ENCODE measurements at regions not wholly inside any gene's neighbourhood (a gene's known extent, or its start where the extent isn't known, plus 50 kb on each side); places are given as distances from the start of the nearest gene placed in this dataset.
"Not testable (repeated sequence)": the region's sequence is repeated elsewhere in the genome, so short reads cannot be mapped to it uniquely, and the experiment has no call there.

GRCh38 chrX:94695910-94696309 is 1021.9 kb downstream of the FAM133A start:
- DNase-seq (ENCODE audit: insufficient read length, low spot score, missing footprints): no peak
- Histone ChIP-seq H3K27me3 (ENCODE audit: insufficient read depth, low read length) (no peaks in the 10 kb centered on the region), H3K9me3 (ENCODE audit: low read depth, low read length) (no peaks in the 10 kb centered on the region), H4K20me1 (ENCODE audit: insufficient read depth, low read length) (no peaks in the 10 kb centered on the region), H2AFZ (ENCODE audit: low read length) (no peak overlapping the region), H3K4me2 (ENCODE audit: insufficient read depth, low read length) (no peak overlapping the region), H3K27ac (ENCODE audit: low read depth, low read length) (no peak overlapping the region), H3K4me1 (ENCODE audit: insufficient read depth, low read length) (no peaks in the 10 kb centered on the region), H3K79me2 (ENCODE audit: insufficient read depth, low read length) (no peaks in the 10 kb centered on the region), H3K36me3 (ENCODE audit: insufficient read depth, low read length) (no peaks in the 10 kb centered on the region), H3K4me3 (ENCODE audit: insufficient read depth, low read length) (no peak overlapping the region)
- TF ChIP-seq CTCF (IDR thresholded peaks at IDR 0.05; ENCODE audit: extremely low read depth, low read depth, low read length): no peak

GRCh38 chrX:94704348-94705256 is 1030.6 kb downstream of the FAM133A start:
- H3K79me2 ChIP-seq (ENCODE audit: insufficient read depth, low read length); H2AFZ ChIP-seq (ENCODE audit: low read length); H3K4me2 ChIP-seq (ENCODE audit: insufficient read depth, low read length); H3K9me3 ChIP-seq (ENCODE audit: low read depth, low read length); H3K4me3 ChIP-seq (ENCODE audit: insufficient read depth, low read length); H3K27me3 ChIP-seq (ENCODE audit: insufficient read depth, low read length); H3K27ac ChIP-seq (ENCODE audit: low read depth, low read length); H3K4me1 ChIP-seq (ENCODE audit: insufficient read depth, low read length); H4K20me1 ChIP-seq (ENCODE audit: insufficient read depth, low read length); DNase-seq (ENCODE audit: insufficient read length, low spot score, missing footprints); H3K36me3 ChIP-seq (ENCODE audit: insufficient read depth, low read length): not testable (repeated sequence)

DNA sequence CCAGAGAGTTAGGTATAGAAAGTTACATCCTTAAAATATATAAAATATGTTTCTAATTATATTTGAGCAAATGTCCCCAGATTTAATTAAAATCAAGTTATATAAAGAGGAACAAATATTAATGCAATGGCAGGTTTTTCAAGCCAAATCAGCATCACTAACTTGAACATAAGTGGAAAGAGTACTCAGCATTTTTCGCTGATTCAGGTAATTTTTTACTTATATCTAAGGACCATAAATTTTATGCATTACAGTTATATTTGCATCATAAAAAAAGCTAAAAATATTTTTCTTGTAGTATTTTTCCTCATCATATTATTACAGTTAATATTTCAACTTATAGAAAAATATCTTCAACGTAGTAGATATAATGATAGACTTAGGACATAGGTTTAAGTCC is 1047.4 kb downstream of the FAM133A start:
- TF ChIP-seq CTCF (IDR thresholded peaks at IDR 0.05; ENCODE audit: extremely low read depth, low read depth, low read length): no peak
- Histone ChIP-seq H3K27ac (ENCODE audit: low read depth, low read length) (no peak overlapping the region), H3K27me3 (ENCODE audit: insufficient read depth, low read length) (no peaks in the 10 kb centered on the region), H3K4me1 (ENCODE audit: insufficient read depth, low read length) (no peaks in the 10 kb centered on the region), H3K4me2 (ENCODE audit: insufficient read depth, low read length) (no peak overlapping the region), H3K36me3 (ENCODE audit: insufficient read depth, low read length) (no peaks in the 10 kb centered on the region), H2AFZ (ENCODE audit: low read length) (no peak overlapping the region), H3K9me3 (ENCODE audit: low read depth, low read length) (no peaks in the 10 kb centered on the region), H4K20me1 (ENCODE audit: insufficient read depth, low read length) (no peaks in the 10 kb centered on the region), H3K4me3 (ENCODE audit: insufficient read depth, low read length) (no peak overlapping the region), H3K79me2 (ENCODE audit: insufficient read depth, low read length) (no peaks in the 10 kb centered on the region)
- no peak for DNase-seq (ENCODE audit: insufficient read length, low spot score, missing footprints)

DNA sequence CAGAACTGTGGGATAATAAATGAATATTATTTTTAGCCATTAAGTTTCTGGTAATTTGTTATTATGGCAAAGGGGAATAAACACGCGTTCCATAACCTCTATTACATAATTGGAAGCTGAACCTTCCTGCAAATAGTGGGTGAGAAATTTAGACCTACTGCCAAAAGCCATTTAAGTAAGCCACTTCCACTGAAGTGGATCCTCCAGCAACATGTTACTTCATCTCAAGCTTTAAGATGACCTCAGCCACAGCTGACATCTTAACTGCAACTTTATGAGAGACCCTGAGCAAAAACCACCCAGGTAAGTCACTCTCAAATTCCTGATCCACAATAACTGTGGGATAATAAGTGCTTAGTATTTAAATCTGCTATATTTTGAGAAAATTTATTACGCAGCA is 1048.6 kb downstream of the FAM133A start:
- no peak overlapping the region for H2AFZ ChIP-seq (ENCODE audit: low read length)
- no peak overlapping the region for H3K27ac ChIP-seq (ENCODE audit: low read depth, low read length)
- no peaks in the 10 kb centered on the region for H3K79me2 ChIP-seq (ENCODE audit: insufficient read depth, low read length)
- no peaks in the 10 kb centered on the region for H3K4me1 ChIP-seq (ENCODE audit: insufficient read depth, low read length)
- TF ChIP-seq CTCF (IDR thresholded peaks at IDR 0.05; ENCODE audit: extremely low read depth, low read depth, low read length): no peak
- H3K4me2 ChIP-seq (ENCODE audit: insufficient read depth, low read length): no peak overlapping the region
- no peaks in the 10 kb centered on the region for H4K20me1 ChIP-seq (ENCODE audit: insufficient read depth, low read length)
- no peak for DNase-seq (ENCODE audit: insufficient read length, low spot score, missing footprints)
- no peaks in the 10 kb centered on the region for H3K9me3 ChIP-seq (ENCODE audit: low read depth, low read length)
- H3K36me3 ChIP-seq (ENCODE audit: insufficient read depth, low read length): no peaks in the 10 kb centered on the region
- no peak overlapping the region for H3K4me3 ChIP-seq (ENCODE audit: insufficient read depth, low read length)
- no peaks in the 10 kb centered on the region for H3K27me3 ChIP-seq (ENCODE audit: insufficient read depth, low read length)

Data from osteoblast (primary cell).